Breast epithelium (tissue), 3 donors: ENCODE measurements at regions not wholly inside any gene's neighbourhood (a gene's known extent, or its start where the extent isn't known, plus 50 kb on each side); places are given as distances from the start of the nearest gene placed in this dataset.

ENCODE experiments used
- CTCF ChIP-seq, 3 donors: fragments of 450-650 bp; IDR thresholded peaks; one replicate each; pipeline ENCODE4 v1.5.1; 2016 to 2017; ENCODE audit warnings: antibody characterized with exemption in 3 of 3, mild to moderate bottlenecking in 3 of 3, moderate library complexity in 3 of 3
- POLR2A ChIP-seq: fragments of 450-650 bp; IDR thresholded peaks from one replicate; pipeline ENCODE4 v1.6.1; 2016; ENCODE audit warnings: antibody characterized with exemption, mild to moderate bottlenecking, moderate library complexity

GRCh38 chr2:236943068-236943467 is 142.6 kb upstream of the COPS8 start:
- TF ChIP-seq CTCF (IDR thresholded peaks at IDR 0.05) (no peak), POLR2A (no peak)
